Stimulated activated CD8-positive, alpha-beta memory T cell treated with anti-CD3 and anti-CD28 coated beads, Interleukin-7, amount 100 ng/mL, for 1 hour (primary cell): ENCODE measurements at regions not wholly inside any gene's neighbourhood (a gene's known extent, or its start where the extent isn't known, plus 50 kb on each side); places are given as distances from the start of the nearest gene placed in this dataset.

Experiments
- DNase-seq, 2 donors: peaks; one replicate each; pipeline ENCODE4 v3.0.0-alpha.2; 2020; ENCODE audit warnings: low read depth in 2 of 2

- no peak for DNase-seq
These were observed 501.4 kb downstream of the EPM2A start for GRCh38 chr6:145233955-145234354.

- DNase-seq: no peak
These were observed 500.1 kb downstream of the EPM2A start for GRCh38 chr6:145235207-145235606.

- DNase-seq: no peak
These were observed 496.5 kb downstream of the EPM2A start for GRCh38 chr6:145238787-145239186.

GRCh38 chr6:145241039-145241438, 494.3 kb downstream of the EPM2A start:
- DNase-seq: no peak

- DNase-seq: no peak
These were observed 493.6 kb downstream of the EPM2A start for GRCh38 chr6:145241721-145242120.

- DNase-seq: no peak
These were observed 490.8 kb downstream of the EPM2A start for GRCh38 chr6:145244349-145245100.

- no peak for DNase-seq
These were observed 490.2 kb downstream of the EPM2A start for GRCh38 chr6:145245119-145245518.

- DNase-seq: no peak
These were observed 487.5 kb downstream of the EPM2A start for GRCh38 chr6:145247692-145248419.

GRCh38 chr6:145250436-145250835, 484.9 kb downstream of the EPM2A start:
- DNase-seq: no peak

GRCh38 chr6:145252737-145253136, 482.6 kb downstream of the EPM2A start:
- DNase-seq: no peak

GRCh38 chr6:145254649-145255401, 480.5 kb downstream of the EPM2A start:
- DNase-seq: no peak

GRCh38 chr6:145257704-145258103, 477.6 kb downstream of the EPM2A start:
- no peak for DNase-seq

GRCh38 chr6:145258122-145258521, 477.2 kb downstream of the EPM2A start:
- DNase-seq: no peak

GRCh38 chr6:145260484-145261175, 474.7 kb downstream of the EPM2A start:
- DNase-seq: no peak

GRCh38 chr6:145261758-145262157, 473.6 kb downstream of the EPM2A start:
- DNase-seq: no peak

- no peak for DNase-seq
These were observed 472.5 kb downstream of the EPM2A start for GRCh38 chr6:145262771-145263170.

- no peak for DNase-seq
These were observed 471.5 kb downstream of the EPM2A start for GRCh38 chr6:145263778-145264211.

- DNase-seq: no peak
These were observed 468.8 kb downstream of the EPM2A start for GRCh38 chr6:145266432-145267075.

GRCh38 chr6:145267076-145267867, 468.0 kb downstream of the EPM2A start:
- DNase-seq: no peak

GRCh38 chr6:145270464-145270863, 464.9 kb downstream of the EPM2A start:
- no peak for DNase-seq

GRCh38 chr6:145271040-145271439, 464.3 kb downstream of the EPM2A start:
- no peak for DNase-seq
